SK-N-SH (cell line): ENCODE measurements at regions not wholly inside any gene's neighbourhood (a gene's known extent, or its start where the extent isn't known, plus 50 kb on each side); places are given as distances from the start of the nearest gene placed in this dataset.

Experiments used
- CTCF ChIA-PET: fragments of 300-600, 350-600 bp; formaldehyde crosslinking; extraction: SDS; loops from one replicate; lab custom pipeline; 2021; lab: Yijun Ruan, JAX
- POLR2A ChIA-PET: fragments of 350-600 bp; sonication (Branson Sonifier 250); formaldehyde crosslinking; extraction: SDS; loops from one replicate; lab custom pipeline; 2020; ENCODE audit warnings: antibody characterized with exemption, inconsistent platforms; lab: Yijun Ruan, JAX
- DNase-seq: peaks from one replicate; pipeline ENCODE4 v3.0.0; 2012
- H2AFZ ChIP-seq: fragments of 200-600 bp; sonication (generic); 2 replicates; pipeline ENCODE4 v1.8.1; 2016; ENCODE audit warnings: antibody characterized with exemption, mild to moderate bottlenecking, low read depth
- H3F3A ChIP-seq: fragments of 200-600 bp; sonication (generic); replicated peaks from 2 replicates; pipeline ENCODE3; 2016; ENCODE audit warnings: antibody characterized with exemption, mild to moderate bottlenecking; ENCODE audit not compliant: insufficient read depth
- H3K27ac ChIP-seq, 2 experiments: fragments of 200-500 bp in 1 of 2; fragments of 200-600 bp in 1 of 2; sonication (Bioruptor generic) in 1 of 2; sonication (generic), shearing (Covaris generic) in 1 of 2; 2 replicates each; pipeline versions ENCODE4 v1.5.1 to v1.6.1; 2014 to 2016; ENCODE audit warnings: low read depth in 2 of 2, inconsistent platforms in 1 of 2, low read length in 1 of 2, mild to moderate bottlenecking in 1 of 2, mixed read lengths in 1 of 2
- H3K27me3 ChIP-seq: fragments of 200-600 bp; sonication (generic), shearing (Covaris generic); 2 replicates; pipeline ENCODE4 v1.6.1; 2016; ENCODE audit warnings: mixed run types; ENCODE audit not compliant: insufficient read depth
- H3K36me3 ChIP-seq, 2 experiments: fragments of 200-500 bp in 1 of 2; fragments of 200-600 bp in 1 of 2; sonication (Bioruptor generic) in 1 of 2; sonication (generic) in 1 of 2; replicated peaks in 1 of 2; 2 replicates each; pipeline versions ENCODE3 to v1.5.1; 2014 to 2016; ENCODE audit warnings: low read length in 1 of 2, mild to moderate bottlenecking in 1 of 2; ENCODE audit not compliant: insufficient read depth in 2 of 2, control insufficient read depth in 1 of 2
- H3K4me1 ChIP-seq, 2 experiments: fragments of 200-500 bp in 1 of 2; fragments of 200-600 bp in 1 of 2; sonication (Bioruptor generic) in 1 of 2; sonication (generic), shearing (Covaris generic) in 1 of 2; 2 replicates each; pipeline versions ENCODE4 v1.5.1 to v1.6.1; 2014 to 2016; ENCODE audit warnings: low read depth in 1 of 2, low read length in 1 of 2, mixed run types in 1 of 2; ENCODE audit not compliant: insufficient read depth in 2 of 2, control insufficient read depth in 1 of 2
- H3K4me2 ChIP-seq: fragments of 200-600 bp; sonication (generic), shearing (Covaris generic); 2 replicates; pipeline ENCODE4 v1.6.1; 2017; ENCODE audit warnings: mixed run types
- H3K4me3 ChIP-seq, 2 experiments: fragments of 200-500 bp in 1 of 2; fragments of 200-600 bp in 1 of 2; sonication (Bioruptor generic) in 1 of 2; sonication (generic), shearing (Covaris generic) in 1 of 2; 2 replicates each; pipeline versions ENCODE4 v1.5.1 to v1.8.1; 2014 to 2016; ENCODE audit warnings: low read depth in 2 of 2, inconsistent platforms in 1 of 2, low read length in 1 of 2, mild to moderate bottlenecking in 1 of 2, mixed read lengths in 1 of 2, moderate library complexity in 1 of 2
- H3K79me2 ChIP-seq: fragments of 200-600 bp; sonication (generic); 2 replicates; pipeline ENCODE4 v1.8.1; 2017; ENCODE audit warnings: mild to moderate bottlenecking; ENCODE audit not compliant: insufficient read depth
- H3K9ac ChIP-seq: fragments of 200-600 bp; sonication (generic); 2 replicates; pipeline ENCODE4 v1.6.1; 2017; ENCODE audit warnings: mixed run types
- H3K9me2 ChIP-seq: fragments of 200-600 bp; sonication (generic); 2 replicates; pipeline ENCODE4 v1.6.1; 2017; ENCODE audit warnings: mixed run types
- H3K9me3 ChIP-seq: fragments of 200-600 bp; sonication (generic); 2 replicates; pipeline ENCODE4 v1.6.1; 2017; ENCODE audit warnings: mixed run types, mild to moderate bottlenecking, moderate library complexity
- H4K20me1 ChIP-seq: fragments of 200-600 bp; sonication (generic); 2 replicates; pipeline ENCODE4 v1.6.1; 2017; ENCODE audit warnings: mild to moderate bottlenecking, mixed run types; ENCODE audit not compliant: insufficient read depth
- ELF1 ChIP-seq: IDR thresholded peaks from 2 replicates; pipeline ENCODE4 v1.4.0; 2012
- EP300 ChIP-seq, 2 experiments: IDR thresholded peaks; 2 replicates each; pipeline versions ENCODE4 v1.4.0 to v1.6.1; 2012; ENCODE audit warnings: borderline replicate concordance in 1 of 2, low read depth in 1 of 2, low read length in 1 of 2
- EZH2phosphoT487 ChIP-seq: fragments of 200-600 bp; sonication (generic); IDR thresholded peaks from 2 replicates; pipeline ENCODE4 v1.6.1; 2017; ENCODE audit warnings: low read depth, mixed run types, mild to moderate bottlenecking, antibody characterized with exemption, moderate library complexity, borderline replicate concordance
- FOSL2 ChIP-seq: IDR thresholded peaks from 2 replicates; pipeline ENCODE4 v1.4.0; 2012; ENCODE audit warnings: low read depth, mild to moderate bottlenecking, moderate library complexity, borderline replicate concordance
- FOXM1 ChIP-seq: IDR thresholded peaks from 2 replicates; pipeline ENCODE4 v1.4.0; 2012; ENCODE audit warnings: low read depth, mild to moderate bottlenecking
- GATA2 ChIP-seq: sonication (generic); formaldehyde crosslinking; IDR thresholded peaks from 2 replicates; pipeline ENCODE4 v1.5.0; 2020; ENCODE audit warnings: mild to moderate bottlenecking, missing genetic modification reagents
- JUND ChIP-seq: IDR thresholded peaks from 2 replicates; pipeline ENCODE4 v1.4.0; 2012
- MXI1 ChIP-seq: IDR thresholded peaks from 2 replicates; pipeline ENCODE4 v1.6.1; 2012; ENCODE audit warnings: mild to moderate bottlenecking, low read depth, low read length, improper control_type of control experiment
- POLR2AphosphoS5 ChIP-seq: IDR thresholded peaks from 2 replicates; pipeline ENCODE4 v1.6.1; 2012; ENCODE audit warnings: low read depth, low read length
- RXRA ChIP-seq: IDR thresholded peaks from 2 replicates; pipeline ENCODE4 v1.4.0; 2012; ENCODE audit warnings: low read depth, mild to moderate bottlenecking, borderline replicate concordance
- TAF1 ChIP-seq: IDR thresholded peaks from 2 replicates; pipeline ENCODE4 v1.6.1; 2012; ENCODE audit warnings: low read depth, mild to moderate bottlenecking, low read length, moderate library complexity, borderline replicate concordance
- TEAD4 ChIP-seq: IDR thresholded peaks from 2 replicates; pipeline ENCODE4 v1.4.0; 2012; ENCODE audit warnings: mild to moderate bottlenecking, borderline replicate concordance; ENCODE audit not compliant: insufficient read depth
- WGBS: methylation state at CpG from one replicate; pipeline ENCODE4 v1.1.6; 2017; ENCODE audit warnings: low lambda C conversion rate; 5-methylcytosine and 5-hydroxymethylcytosine counted together
- TF ChIP-seq, protein P1 (sequence below): fragments of 150-350 bp; IDR thresholded peaks from 2 replicates; pipeline ENCODE4 v1.6.1; 2017; ENCODE audit warnings: antibody characterized with exemption, low read length, low read depth, borderline replicate concordance
- TF ChIP-seq, protein P2 (sequence below): fragments of 200-600 bp; sonication (generic); IDR thresholded peaks from 2 replicates; pipeline ENCODE4 v1.6.1; 2017; ENCODE audit warnings: antibody characterized with exemption, mild to moderate bottlenecking, moderate library complexity
- TF ChIP-seq, protein P3 (sequence below): IDR thresholded peaks from 2 replicates; pipeline ENCODE4 v1.6.1; 2012; ENCODE audit warnings: mild to moderate bottlenecking, low read depth, low read length, moderate library complexity

DNA sequence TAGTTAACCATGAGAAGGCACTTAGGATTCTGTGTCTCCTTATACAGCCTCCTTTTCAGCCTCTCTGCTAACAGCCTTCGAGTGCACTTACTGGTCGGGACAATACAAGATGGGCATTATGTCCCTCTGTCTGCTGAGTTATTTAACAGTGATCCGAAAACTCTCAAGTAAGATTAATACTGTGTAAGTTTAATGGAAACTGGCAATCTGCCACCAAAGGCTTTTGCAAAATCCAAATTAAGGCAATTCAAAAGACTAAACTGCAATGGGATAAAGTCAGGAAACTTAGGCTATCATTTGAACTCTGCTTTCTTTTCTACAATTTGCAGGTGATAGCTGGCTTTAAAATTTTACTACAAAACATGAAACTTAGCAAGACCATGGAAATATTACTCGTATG, 477.8 kb downstream of the TFEC start:
- H3K27me3 ChIP-seq = no peaks in the 10 kb centered on the region
- H3K36me3 ChIP-seq = no peaks in the 10 kb centered on the region
- no peaks in the 10 kb centered on the region for H3K4me1 ChIP-seq
- WGBS = 2% methylated on average over 4 of the region's 4 CpGs
- no peaks in the 10 kb centered on the region for H3K9me3 ChIP-seq
- H2AFZ ChIP-seq = no peak overlapping the region
- no peak overlapping the region for H3K9ac ChIP-seq
- H3K9me2 ChIP-seq = no peaks in the 10 kb centered on the region
- ChIA-PET POLR2A (no interaction called here), CTCF (no interaction called here)
- H3K79me2 ChIP-seq = no peaks in the 10 kb centered on the region
- no peak overlapping the region for H3K27ac ChIP-seq
- H3K4me3 ChIP-seq = no peak overlapping the region
- TF ChIP-seq TEAD4 = no peak
- no peak for TF ChIP-seq TAF1
- no peak for TF ChIP-seq EP300 (IDR thresholded peaks at IDR 0.05; ENCODE audit: borderline replicate concordance in 1 of 2, low read depth in 1 of 2, low read length in 1 of 2)
- TF ChIP-seq JUND = no peak
- TF ChIP-seq FOXM1 = no peak
- TF ChIP-seq GATA2 (CRISPR knock-in tag) = no peak
- TF ChIP-seq ELF1 = no peak
- TF ChIP-seq MXI1 = no peak
- TF ChIP-seq RXRA = no peak
- TF ChIP-seq EZH2phosphoT487 = no peak
- TF ChIP-seq POLR2AphosphoS5 = no peak
- no peaks in the 10 kb centered on the region for H3F3A ChIP-seq
- H4K20me1 ChIP-seq = no peaks in the 10 kb centered on the region
- H3K4me2 ChIP-seq = no peak overlapping the region
- no peak for DNase-seq

DNA sequence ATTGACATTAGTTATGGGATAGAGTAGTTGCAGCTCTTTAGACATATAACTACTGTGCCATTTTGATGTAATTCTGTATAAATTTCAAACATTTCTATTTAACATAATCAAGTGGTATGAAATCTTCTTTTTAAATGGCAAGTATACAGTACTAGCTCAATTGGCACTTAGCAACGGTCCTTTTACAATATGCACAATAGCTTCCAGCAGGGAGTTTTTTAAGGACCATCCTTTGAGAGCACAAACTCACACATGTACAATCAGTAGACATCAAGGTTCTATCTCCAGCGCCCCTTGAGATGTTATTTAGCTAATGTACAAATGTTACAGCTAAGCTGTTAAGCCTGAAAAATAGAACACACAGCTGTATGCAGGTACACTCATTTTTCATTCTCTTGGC, 480.7 kb downstream of the TFEC start:
- no peak overlapping the region for H3K9ac ChIP-seq
- H3K27ac ChIP-seq = no peak overlapping the region
- CTCF ChIA-PET = interaction anchor here (2.6 kb wide), 1 partner anchor 9 kb away, joined by 6 read pairs; no protein-coding TSS in a partner anchor
- no peak overlapping the region for H2AFZ ChIP-seq
- H3F3A ChIP-seq = no peaks in the 10 kb centered on the region
- TF ChIP-seq FOSL2 (no peak), MXI1 (no peak), GATA2 (CRISPR knock-in tag) (no peak)
- TF ChIP-seq, protein P1, sequence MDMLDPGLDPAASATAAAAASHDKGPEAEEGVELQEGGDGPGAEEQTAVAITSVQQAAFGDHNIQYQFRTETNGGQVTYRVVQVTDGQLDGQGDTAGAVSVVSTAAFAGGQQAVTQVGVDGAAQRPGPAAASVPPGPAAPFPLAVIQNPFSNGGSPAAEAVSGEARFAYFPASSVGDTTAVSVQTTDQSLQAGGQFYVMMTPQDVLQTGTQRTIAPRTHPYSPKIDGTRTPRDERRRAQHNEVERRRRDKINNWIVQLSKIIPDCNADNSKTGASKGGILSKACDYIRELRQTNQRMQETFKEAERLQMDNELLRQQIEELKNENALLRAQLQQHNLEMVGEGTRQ = no peak
- TF ChIP-seq, protein P2, sequence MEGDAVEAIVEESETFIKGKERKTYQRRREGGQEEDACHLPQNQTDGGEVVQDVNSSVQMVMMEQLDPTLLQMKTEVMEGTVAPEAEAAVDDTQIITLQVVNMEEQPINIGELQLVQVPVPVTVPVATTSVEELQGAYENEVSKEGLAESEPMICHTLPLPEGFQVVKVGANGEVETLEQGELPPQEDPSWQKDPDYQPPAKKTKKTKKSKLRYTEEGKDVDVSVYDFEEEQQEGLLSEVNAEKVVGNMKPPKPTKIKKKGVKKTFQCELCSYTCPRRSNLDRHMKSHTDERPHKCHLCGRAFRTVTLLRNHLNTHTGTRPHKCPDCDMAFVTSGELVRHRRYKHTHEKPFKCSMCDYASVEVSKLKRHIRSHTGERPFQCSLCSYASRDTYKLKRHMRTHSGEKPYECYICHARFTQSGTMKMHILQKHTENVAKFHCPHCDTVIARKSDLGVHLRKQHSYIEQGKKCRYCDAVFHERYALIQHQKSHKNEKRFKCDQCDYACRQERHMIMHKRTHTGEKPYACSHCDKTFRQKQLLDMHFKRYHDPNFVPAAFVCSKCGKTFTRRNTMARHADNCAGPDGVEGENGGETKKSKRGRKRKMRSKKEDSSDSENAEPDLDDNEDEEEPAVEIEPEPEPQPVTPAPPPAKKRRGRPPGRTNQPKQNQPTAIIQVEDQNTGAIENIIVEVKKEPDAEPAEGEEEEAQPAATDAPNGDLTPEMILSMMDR = no peak
- TF ChIP-seq, protein P3, sequence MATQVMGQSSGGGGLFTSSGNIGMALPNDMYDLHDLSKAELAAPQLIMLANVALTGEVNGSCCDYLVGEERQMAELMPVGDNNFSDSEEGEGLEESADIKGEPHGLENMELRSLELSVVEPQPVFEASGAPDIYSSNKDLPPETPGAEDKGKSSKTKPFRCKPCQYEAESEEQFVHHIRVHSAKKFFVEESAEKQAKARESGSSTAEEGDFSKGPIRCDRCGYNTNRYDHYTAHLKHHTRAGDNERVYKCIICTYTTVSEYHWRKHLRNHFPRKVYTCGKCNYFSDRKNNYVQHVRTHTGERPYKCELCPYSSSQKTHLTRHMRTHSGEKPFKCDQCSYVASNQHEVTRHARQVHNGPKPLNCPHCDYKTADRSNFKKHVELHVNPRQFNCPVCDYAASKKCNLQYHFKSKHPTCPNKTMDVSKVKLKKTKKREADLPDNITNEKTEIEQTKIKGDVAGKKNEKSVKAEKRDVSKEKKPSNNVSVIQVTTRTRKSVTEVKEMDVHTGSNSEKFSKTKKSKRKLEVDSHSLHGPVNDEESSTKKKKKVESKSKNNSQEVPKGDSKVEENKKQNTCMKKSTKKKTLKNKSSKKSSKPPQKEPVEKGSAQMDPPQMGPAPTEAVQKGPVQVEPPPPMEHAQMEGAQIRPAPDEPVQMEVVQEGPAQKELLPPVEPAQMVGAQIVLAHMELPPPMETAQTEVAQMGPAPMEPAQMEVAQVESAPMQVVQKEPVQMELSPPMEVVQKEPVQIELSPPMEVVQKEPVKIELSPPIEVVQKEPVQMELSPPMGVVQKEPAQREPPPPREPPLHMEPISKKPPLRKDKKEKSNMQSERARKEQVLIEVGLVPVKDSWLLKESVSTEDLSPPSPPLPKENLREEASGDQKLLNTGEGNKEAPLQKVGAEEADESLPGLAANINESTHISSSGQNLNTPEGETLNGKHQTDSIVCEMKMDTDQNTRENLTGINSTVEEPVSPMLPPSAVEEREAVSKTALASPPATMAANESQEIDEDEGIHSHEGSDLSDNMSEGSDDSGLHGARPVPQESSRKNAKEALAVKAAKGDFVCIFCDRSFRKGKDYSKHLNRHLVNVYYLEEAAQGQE = no peak
- no peaks in the 10 kb centered on the region for H3K79me2 ChIP-seq
- no peaks in the 10 kb centered on the region for H3K36me3 ChIP-seq
- H3K4me2 ChIP-seq = no peak overlapping the region
- H3K9me2 ChIP-seq = no peaks in the 10 kb centered on the region
- H3K9me3 ChIP-seq = no peaks in the 10 kb centered on the region
- no peak for DNase-seq
- 2% methylated on average over 2 of the region's 2 CpGs for WGBS
- H3K27me3 ChIP-seq = no peaks in the 10 kb centered on the region
- H3K4me3 ChIP-seq = no peak overlapping the region
- no peaks in the 10 kb centered on the region for H4K20me1 ChIP-seq
- no peaks in the 10 kb centered on the region for H3K4me1 ChIP-seq
- POLR2A ChIA-PET = no interaction called here
